ENCODE measurements at regions not wholly inside any gene's neighbourhood (a gene's known extent, or its start where the extent isn't known, plus 50 kb on each side); places are given as distances from the start of the nearest gene placed in this dataset.

DNA sequence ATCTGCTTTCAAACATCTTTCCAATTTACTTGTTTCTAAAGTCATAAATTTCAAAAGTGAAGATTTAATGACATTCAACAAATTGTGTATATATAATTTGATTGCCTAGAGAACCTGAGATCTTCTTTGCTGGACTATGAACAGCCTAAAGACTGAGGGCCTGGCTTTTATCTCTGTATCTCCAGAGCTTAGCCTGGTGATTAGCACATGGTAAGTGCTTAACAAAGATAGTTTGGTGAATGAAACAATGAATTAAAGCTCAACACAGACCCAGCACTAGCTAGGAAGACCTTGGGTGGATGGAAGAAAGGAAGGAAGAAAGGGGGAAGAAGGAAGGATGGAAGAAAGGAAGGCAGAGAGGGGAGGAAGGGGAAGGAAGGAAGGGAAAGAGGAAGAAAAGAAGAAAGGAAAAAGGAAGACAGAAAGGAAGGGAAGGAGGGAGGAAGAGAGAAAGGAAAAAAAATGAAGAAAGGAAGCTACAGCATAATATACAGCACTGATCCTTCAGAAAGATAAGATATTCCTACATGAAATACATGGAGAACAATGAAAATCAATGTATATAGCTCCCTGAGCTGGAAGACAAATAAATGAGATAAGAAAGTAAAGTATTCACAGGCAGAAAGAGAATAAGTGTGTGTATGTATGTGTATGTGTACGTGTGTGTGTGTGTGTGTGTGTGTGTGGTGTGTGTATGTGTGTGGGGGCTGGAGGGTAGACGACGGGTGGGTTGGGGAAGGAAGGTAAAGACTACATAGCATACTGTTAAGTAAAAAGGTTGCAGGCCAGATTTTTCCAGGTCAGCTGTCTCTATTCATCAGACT is 318.2 kb downstream of the TNS1 start:
- no peaks in the 10 kb centered on the region for H3K36me3 ChIP-seq (ENCODE audit: low read depth, missing control alignments)
- peaks cover 24% of the 10 kb centered on the region for H3K4me1 ChIP-seq
- H3K4me3 ChIP-seq: no peak overlapping the region
- 61 to 78% methylated on average over 3 of the region's 3 CpGs for WGBS, 2 donors
- peak overlapping the region; percentile 29 to 90 for H3K27ac ChIP-seq
- TF ChIP-seq CTCF (IDR thresholded peaks at IDR 0.05) (no peak), POLR2A (IDR thresholded peaks at IDR 0.05) (no peak)
- H3K9me3 ChIP-seq: no peaks in the 10 kb centered on the region
- intact Hi-C loops (cut with DNase I; ENCODE audit: low total_unique reads): no loop called here
- no peak for DNase-seq
- no peaks in the 10 kb centered on the region for H3K27me3 ChIP-seq

DNA sequence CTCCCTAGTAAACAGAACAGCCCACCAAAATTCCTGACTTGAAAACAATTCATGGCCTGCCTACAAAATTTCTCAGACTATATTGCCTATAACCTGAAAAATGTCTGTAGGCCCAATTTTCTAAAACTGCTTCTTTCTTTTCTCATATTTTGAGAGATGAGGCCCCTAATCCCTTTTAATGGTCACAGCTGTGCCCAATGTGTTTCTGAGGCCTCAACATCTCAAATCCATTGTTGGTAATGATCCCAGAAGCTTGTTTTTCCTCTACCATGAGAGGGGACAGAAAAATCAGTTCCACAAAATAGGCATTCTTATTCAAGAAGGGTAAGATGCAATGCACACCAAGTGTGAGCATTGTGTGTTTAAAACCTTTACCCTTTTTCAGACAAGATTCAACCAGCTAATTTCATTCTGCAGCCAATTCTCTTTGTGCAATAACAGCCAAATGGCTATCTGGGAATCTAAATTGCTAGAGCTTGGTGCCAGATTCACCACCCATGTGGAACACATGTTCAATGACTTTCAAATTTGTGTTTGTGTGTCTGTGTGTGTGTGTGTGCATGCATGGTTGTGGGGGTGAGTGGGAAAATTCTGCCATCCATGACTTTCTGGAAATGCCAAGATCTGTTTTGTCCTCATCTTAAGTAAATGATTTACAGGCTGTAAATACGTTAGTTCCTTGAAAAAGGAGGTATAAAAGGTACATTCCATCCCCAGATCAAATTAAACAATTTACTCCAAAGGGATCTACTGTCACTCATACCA is 319.5 kb downstream of the TNS1 start:
- peaks cover 12% of the 10 kb centered on the region for H3K4me1 ChIP-seq

DNA sequence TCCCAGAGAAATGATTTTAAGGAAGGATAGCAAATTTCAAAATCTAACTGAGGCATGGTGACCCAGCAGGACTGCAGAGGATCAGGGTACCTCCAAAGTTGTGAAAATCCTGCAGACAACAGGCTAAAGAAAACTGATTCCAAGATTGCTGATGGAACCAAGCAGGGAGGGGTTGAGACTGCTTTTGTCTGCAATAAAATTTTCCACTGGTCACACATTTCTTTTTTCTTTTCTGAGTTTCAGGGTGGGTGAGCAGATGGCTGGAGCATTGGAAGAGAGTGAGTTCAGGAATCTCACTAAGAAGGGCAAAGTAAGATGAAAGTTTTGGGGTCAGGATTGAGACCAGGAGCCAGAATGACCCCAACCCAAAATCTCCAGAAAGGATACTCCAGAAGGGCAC is 321.0 kb downstream of the TNS1 start:
- peak overlapping the region in 1 of 2 donors; percentile 90 for H3K27ac ChIP-seq

More for the DNA sequence above, 319.5 kb downstream of the TNS1 start:
- TF ChIP-seq CTCF (IDR thresholded peaks at IDR 0.05) (no peak), POLR2A (IDR thresholded peaks at IDR 0.05) (no peak)
- 67 to 82% methylated on average over 1 of the region's 1 CpG for WGBS, 2 donors
- Histone ChIP-seq H3K9me3 (no peaks in the 10 kb centered on the region), H3K36me3 (ENCODE audit: low read depth, missing control alignments) (no peaks in the 10 kb centered on the region), H3K27ac (peak overlapping the region in 1 of 2 donors; percentile 90), H3K27me3 (no peaks in the 10 kb centered on the region), H3K4me3 (no peak overlapping the region)
- no peak for DNase-seq
- intact Hi-C loops (cut with DNase I; ENCODE audit: low total_unique reads): no loop called here

GRCh38 chr2:217680381-217680780 is 322.4 kb downstream of the TNS1 start:
- no peaks in the 10 kb centered on the region for H3K9me3 ChIP-seq
- H3K36me3 ChIP-seq (ENCODE audit: low read depth, missing control alignments): no peaks in the 10 kb centered on the region
- peak overlapping the region in 1 of 2 donors; percentile 25 for H3K27ac ChIP-seq
- 56 to 76% methylated on average over 2 of the region's 2 CpGs for WGBS, 2 donors
- H3K4me1 ChIP-seq: peaks cover 3% of the 10 kb centered on the region
- no peak for DNase-seq
- H3K4me3 ChIP-seq: no peak overlapping the region
- H3K27me3 ChIP-seq: no peaks in the 10 kb centered on the region
- no peak for TF ChIP-seq POLR2A (IDR thresholded peaks at IDR 0.05)
- intact Hi-C loops (cut with DNase I; ENCODE audit: low total_unique reads): no loop called here

More for the DNA sequence above, 321.0 kb downstream of the TNS1 start:
- Histone ChIP-seq H3K4me1 (peaks cover 6% of the 10 kb centered on the region), H3K27me3 (no peaks in the 10 kb centered on the region), H3K9me3 (no peaks in the 10 kb centered on the region), H3K36me3 (ENCODE audit: low read depth, missing control alignments) (no peaks in the 10 kb centered on the region), H3K4me3 (no peak overlapping the region)
- intact Hi-C loops (cut with DNase I; ENCODE audit: low total_unique reads): no loop called here
- no peak for DNase-seq
- TF ChIP-seq CTCF (IDR thresholded peaks at IDR 0.05): no peak
- TF ChIP-seq POLR2A (IDR thresholded peaks at IDR 0.05): no peak

- Histone ChIP-seq H3K4me1 (peaks cover 2% of the 10 kb centered on the region), H3K27me3 (no peaks in the 10 kb centered on the region), H3K27ac (peak overlapping the region in 1 of 2 donors; percentile 7), H3K36me3 (ENCODE audit: low read depth, missing control alignments) (no peaks in the 10 kb centered on the region), H3K4me3 (no peak overlapping the region), H3K9me3 (no peaks in the 10 kb centered on the region)
- intact Hi-C loops (cut with DNase I; ENCODE audit: low total_unique reads): no loop called here
- no peak for DNase-seq
- TF ChIP-seq CTCF (IDR thresholded peaks at IDR 0.05): no peak
- no peak for TF ChIP-seq POLR2A (IDR thresholded peaks at IDR 0.05)
- 62 to 67% methylated on average over 4 of the region's 4 CpGs for WGBS, 2 donors
These were observed 329.2 kb downstream of the TNS1 start for GRCh38 chr2:217673627-217674026.

All from testis (tissue), 2 donors.